H4 (cell line): ENCODE measurements at regions not wholly inside any gene's neighbourhood (a gene's known extent, or its start where the extent isn't known, plus 50 kb on each side); places are given as distances from the start of the nearest gene placed in this dataset.
"Not testable (repeated sequence)": the region's sequence is repeated elsewhere in the genome, so short reads cannot be mapped to it uniquely, and the experiment has no call there.

Source experiments
- DNase-seq: peaks from one replicate; pipeline ENCODE4 v3.0.0-alpha.2; 2015; ENCODE audit warnings: low spot score

- DNase-seq: no peak
Observed at GRCh38 chr12:67455236-67455635, 186.1 kb downstream of the CAND1 start.

GRCh38 chr12:67456431-67456901 is 187.3 kb downstream of the CAND1 start:
- peak; percentile 83 for DNase-seq

GRCh38 chr12:67457136-67457535 is 188.0 kb downstream of the CAND1 start:
- DNase-seq: no peak

GRCh38 chr12:67457778-67458665 is 188.9 kb downstream of the CAND1 start:
- DNase-seq: no peak

- DNase-seq: no peak
Observed at GRCh38 chr12:67459173-67459572, 189.4 kb upstream of the DYRK2 start.

- no peak for DNase-seq
Observed at GRCh38 chr12:67459578-67459977, 189.0 kb upstream of the DYRK2 start.

GRCh38 chr12:67460388-67460787 is 188.2 kb upstream of the DYRK2 start:
- DNase-seq: no peak

- no peak for DNase-seq
Observed at GRCh38 chr12:67468549-67469245, 179.8 kb upstream of the DYRK2 start.

- DNase-seq: no peak
Observed at GRCh38 chr12:67469666-67470065, 178.9 kb upstream of the DYRK2 start.

- no peak for DNase-seq
Observed at GRCh38 chr12:67471810-67472209, 176.7 kb upstream of the DYRK2 start.

- no peak for DNase-seq
Observed at GRCh38 chr12:67472539-67472938, 176.0 kb upstream of the DYRK2 start.

GRCh38 chr12:67474934-67475620 is 173.5 kb upstream of the DYRK2 start:
- no peak for DNase-seq

- peak; percentile 56 for DNase-seq
Observed at GRCh38 chr12:67475725-67476124, 172.8 kb upstream of the DYRK2 start.

- DNase-seq: no peak
Observed at GRCh38 chr12:67477681-67478265, 170.8 kb upstream of the DYRK2 start.

- DNase-seq: peak; percentile 65
Observed at GRCh38 chr12:67482751-67483661, 165.5 kb upstream of the DYRK2 start.

GRCh38 chr12:67483871-67484554 is 164.5 kb upstream of the DYRK2 start:
- no peak for DNase-seq

- no peak for DNase-seq
Observed at GRCh38 chr12:67484791-67485480, 163.6 kb upstream of the DYRK2 start.

- no peak for DNase-seq
Observed at GRCh38 chr12:67486671-67487070, 161.9 kb upstream of the DYRK2 start.

- DNase-seq: not testable (repeated sequence)
Observed at GRCh38 chr12:67488349-67488748, 160.2 kb upstream of the DYRK2 start.

GRCh38 chr12:67489007-67489406 is 159.5 kb upstream of the DYRK2 start:
- DNase-seq: no peak
